H4 (cell line): ENCODE measurements at regions not wholly inside any gene's neighbourhood (a gene's known extent, or its start where the extent isn't known, plus 50 kb on each side); places are given as distances from the start of the nearest gene placed in this dataset.

Source experiments
- DNase-seq: peaks from one replicate; pipeline ENCODE4 v3.0.0-alpha.2; 2015; ENCODE audit warnings: low spot score

- no peak for DNase-seq
These were observed 417.2 kb upstream of the PBX1 start for GRCh38 chr1:164141797-164142196.

GRCh38 chr1:164154622-164155021 lies 404.4 kb upstream of the PBX1 start:
- no peak for DNase-seq

DNA sequence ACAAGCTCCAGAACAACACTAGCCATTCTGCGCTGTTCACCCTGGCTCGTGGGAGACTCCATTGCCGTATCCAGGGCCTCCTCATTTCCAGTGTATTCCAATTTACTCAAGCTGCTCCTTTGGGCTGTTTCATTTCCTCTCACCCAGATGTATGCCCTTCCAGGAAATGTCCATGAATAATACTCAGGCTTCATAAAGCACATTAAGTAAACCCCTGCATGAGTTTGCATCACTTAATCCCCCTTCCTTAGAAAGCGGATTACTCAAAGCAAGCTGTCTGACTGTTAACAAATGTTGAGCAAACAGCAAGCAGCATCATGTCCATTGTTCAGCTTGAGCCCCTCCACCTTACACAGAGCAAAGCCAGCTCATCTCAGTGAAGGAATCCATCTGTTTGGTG lies 403.6 kb upstream of the PBX1 start:
- no peak for DNase-seq

GRCh38 chr1:164163289-164163849 lies 395.6 kb upstream of the PBX1 start:
- DNase-seq = no peak

- DNase-seq = no peak
These were observed 393.5 kb upstream of the PBX1 start for GRCh38 chr1:164165466-164165865.

DNA sequence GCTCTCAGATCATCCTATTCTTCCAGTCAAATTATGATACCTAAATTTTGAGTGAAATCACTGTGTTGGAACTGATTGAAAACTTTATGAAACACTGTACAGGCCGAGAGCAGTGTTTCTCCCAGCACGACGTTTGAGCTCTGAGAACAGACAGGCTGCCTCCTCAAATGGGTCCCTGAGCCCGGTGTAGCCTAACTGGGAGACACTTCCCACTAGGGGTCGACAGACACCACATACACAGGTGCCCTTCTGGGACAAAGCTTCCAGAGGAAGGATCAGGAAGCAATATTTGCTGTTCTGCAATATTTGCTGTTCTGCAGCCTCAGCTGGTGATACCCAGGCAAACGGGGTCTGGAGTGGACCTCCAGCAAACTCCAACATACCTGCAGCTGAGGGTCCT lies 392.5 kb upstream of the PBX1 start:
- peak; percentile 38 for DNase-seq

- DNase-seq = no peak
These were observed 381.9 kb upstream of the PBX1 start for GRCh38 chr1:164177118-164177517.

DNA sequence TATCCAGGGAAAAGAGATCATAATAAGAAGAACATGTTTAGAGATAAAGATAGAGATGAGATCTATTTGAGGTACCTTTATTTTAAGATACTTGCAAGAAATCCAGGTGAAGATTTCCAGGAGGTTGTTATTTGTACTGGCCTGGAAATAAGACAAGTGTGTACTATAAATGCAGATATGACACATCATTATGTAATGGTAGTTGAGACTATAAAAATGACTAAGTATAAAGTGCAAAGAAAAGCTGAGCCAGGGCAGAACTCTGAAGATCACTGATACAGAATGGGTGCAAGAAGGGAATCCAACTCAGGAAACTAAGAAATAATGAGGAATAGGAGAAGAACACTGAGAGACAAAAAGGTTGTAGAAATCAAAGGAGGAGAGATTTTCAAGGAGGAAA lies 378.2 kb upstream of the PBX1 start:
- no peak for DNase-seq

DNA sequence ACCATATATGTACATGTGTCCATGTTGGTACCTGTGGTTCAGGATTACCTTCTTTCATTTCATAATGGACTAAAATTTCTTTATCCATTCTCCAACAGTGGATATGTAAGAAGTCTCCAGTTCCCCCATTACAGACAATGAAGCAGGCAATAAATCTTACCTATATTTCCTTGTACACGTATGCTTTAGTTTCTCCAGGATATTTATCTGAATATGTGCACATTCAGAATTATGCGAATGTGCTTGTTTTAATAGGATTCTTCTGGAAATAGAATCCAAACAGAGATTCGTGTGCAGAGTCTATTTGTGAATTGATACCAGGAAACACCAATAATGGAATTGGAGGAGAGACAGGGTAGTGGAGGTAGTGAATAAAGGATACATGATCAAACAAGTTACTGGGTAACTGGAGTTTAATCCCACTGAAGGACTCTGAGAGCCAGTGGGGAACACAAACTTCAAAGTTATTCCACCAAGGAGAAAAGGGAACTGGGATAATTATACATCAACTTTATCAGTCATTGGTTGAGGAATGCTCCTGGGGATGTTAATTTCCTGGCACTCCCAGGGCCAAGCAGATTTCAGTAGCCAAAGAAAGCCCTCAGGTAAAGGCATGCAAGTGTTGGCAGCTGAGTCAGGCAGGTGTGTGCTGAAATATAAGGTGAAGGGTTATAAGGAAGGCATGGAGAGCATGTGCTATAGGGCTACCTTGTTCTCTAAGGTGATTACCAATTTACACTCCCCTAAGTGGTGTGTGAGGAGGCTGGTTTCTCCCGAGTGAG lies 374.9 kb upstream of the PBX1 start:
- DNase-seq = no peak

GRCh38 chr1:164186881-164187280 lies 372.1 kb upstream of the PBX1 start:
- DNase-seq = no peak

DNA sequence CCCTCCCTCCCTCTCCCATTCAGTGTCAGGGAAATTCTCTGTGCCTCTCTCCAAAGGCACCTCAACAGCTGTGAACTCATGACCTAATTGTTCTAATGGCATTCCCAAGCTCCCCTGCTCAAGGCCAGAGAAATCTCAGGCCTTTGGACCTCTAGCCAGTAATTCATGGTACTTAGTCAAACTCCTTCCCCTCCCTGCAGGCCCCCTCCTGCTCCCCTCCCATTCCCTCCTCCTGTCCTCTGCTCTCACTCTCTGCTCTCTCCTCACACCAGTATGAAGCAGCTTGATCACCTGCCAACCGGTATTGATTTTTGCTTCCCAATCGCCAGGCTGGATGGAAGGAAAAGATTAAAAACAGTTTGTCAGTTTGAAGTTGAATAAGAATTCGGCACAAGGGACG lies 370.5 kb upstream of the PBX1 start:
- DNase-seq = no peak

- DNase-seq = no peak
These were observed 367.8 kb upstream of the PBX1 start for GRCh38 chr1:164191191-164191590.

GRCh38 chr1:164210211-164210739 lies 348.7 kb upstream of the PBX1 start:
- DNase-seq = no peak

GRCh38 chr1:164223378-164223777 lies 335.6 kb upstream of the PBX1 start:
- no peak for DNase-seq

GRCh38 chr1:164225011-164225410 lies 334.0 kb upstream of the PBX1 start:
- DNase-seq = no peak

GRCh38 chr1:164226977-164227376 lies 332.0 kb upstream of the PBX1 start:
- no peak for DNase-seq

DNA sequence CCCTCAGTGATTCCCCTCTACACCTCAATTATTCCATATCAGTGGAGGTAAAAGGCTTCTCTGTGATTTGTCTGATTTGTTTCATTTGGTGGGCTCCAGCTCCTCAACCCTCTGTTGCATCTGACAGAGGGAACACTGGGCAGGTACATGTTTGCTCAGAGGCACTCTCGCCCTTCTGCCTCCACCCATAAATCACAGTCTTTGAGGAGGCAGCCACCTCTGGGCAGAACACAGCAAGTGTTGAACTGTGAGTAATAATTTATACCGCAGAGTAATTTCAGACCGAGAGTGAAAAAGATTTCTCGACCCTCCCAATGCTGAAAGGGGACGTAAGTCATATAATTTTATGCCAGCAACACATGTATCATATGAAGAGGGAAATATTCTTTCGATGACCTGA lies 330.1 kb upstream of the PBX1 start:
- no peak for DNase-seq

DNA sequence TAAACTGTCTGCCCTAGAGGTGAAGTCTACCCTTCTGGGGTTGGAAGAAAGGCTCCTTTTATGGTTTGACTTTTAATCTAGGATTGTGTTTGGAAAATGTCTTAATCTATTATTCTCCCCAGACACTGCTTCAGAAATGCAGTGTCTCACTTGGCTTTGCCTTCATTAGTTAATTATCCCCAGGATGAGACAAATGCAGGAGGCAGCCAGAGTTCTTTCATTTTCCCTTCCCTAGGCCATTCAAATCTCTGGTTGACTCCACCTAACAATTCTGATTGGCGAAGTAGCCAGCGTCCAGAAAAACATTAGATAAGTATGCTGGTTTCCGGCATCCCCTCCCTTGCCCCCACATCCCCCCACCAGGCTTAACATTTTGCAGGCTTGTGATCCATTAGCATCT lies 325.8 kb upstream of the PBX1 start:
- no peak for DNase-seq

- DNase-seq = peak; percentile 9
These were observed 318.9 kb upstream of the PBX1 start for GRCh38 chr1:164240081-164240480.

GRCh38 chr1:164250365-164250764 lies 308.6 kb upstream of the PBX1 start:
- no peak for DNase-seq

GRCh38 chr1:164256456-164256855 lies 302.5 kb upstream of the PBX1 start:
- DNase-seq = no peak

DNA sequence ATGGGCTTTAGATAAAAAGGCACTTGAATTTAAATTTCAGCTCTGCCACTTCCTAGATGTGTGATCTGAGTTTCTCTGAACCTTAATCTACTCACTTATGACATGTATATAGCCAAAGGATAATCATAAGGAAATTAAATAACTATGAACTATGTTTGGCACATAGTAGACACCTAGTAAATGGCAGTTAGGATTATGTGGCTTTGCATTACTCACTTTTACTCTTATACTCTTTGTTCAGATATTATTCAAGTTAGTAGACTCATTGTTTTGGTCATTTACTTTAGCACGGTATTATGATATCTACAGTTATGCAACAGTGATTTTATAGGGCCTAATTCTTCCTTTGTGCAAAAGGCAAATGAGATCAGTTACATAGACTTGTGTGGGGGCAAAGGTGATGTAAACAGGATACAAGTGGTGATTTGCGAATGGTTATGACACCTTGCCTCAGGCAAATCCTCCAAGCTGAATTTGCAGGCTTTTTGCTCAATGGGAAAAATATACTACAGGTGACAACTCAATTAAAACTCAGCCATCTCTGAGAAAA lies 297.2 kb upstream of the PBX1 start:
- DNase-seq = peak; percentile 43

DNA sequence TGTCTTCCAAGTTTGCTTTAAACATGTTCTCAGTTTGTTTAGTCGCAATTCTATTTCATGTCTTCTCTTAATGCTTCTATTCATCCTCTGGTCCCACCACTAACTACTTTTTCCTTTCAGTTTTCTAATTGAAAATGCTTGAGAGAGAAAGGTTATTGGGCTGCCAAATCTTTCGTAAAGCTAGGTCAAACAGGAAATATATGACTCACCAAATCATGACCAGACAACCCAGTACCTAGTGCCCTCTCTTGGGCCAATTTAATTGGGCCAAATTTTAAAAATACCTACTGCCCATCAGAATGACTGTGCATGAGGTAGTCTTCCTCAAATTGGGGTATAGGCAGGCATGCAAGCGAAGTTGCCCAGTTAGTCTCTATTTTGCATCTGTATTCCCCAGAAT lies 295.4 kb upstream of the PBX1 start:
- DNase-seq = peak; percentile 7
